Prostate gland (tissue), 2 donors: ENCODE measurements at regions not wholly inside any gene's neighbourhood (a gene's known extent, or its start where the extent isn't known, plus 50 kb on each side); places are given as distances from the start of the nearest gene placed in this dataset.

Experiments
- DNase-seq: peaks from one replicate; pipeline ENCODE4 v3.0.0-alpha.2; 2019; ENCODE audit warnings: low spot score
- H3K27ac ChIP-seq, 2 donors: fragments of 200-600 bp; sonication (generic); 2 replicates each; pipeline ENCODE4 v1.5.1; 2017 to 2019
- H3K27me3 ChIP-seq: fragments of 200-600 bp; sonication (generic); replicated peaks from 2 replicates; pipeline ENCODE4 v1.5.1; 2019; ENCODE audit not compliant: insufficient read depth
- H3K36me3 ChIP-seq, 2 donors: fragments of 200-600 bp; sonication (generic); 1 replicate in 1 of 2; 2 replicates in 1 of 2; pipeline versions ENCODE4 v1.5.1 to v1.8.1; 2017 to 2019
- H3K4me1 ChIP-seq: fragments of 200-600 bp; sonication (generic); replicated peaks from 2 replicates; pipeline ENCODE4 v1.5.1; 2019
- H3K4me3 ChIP-seq, 2 donors: fragments of 200-600 bp; sonication (generic); 2 replicates each; pipeline ENCODE4 v1.5.1; 2017 to 2019
- H3K9me3 ChIP-seq: fragments of 200-600 bp; sonication (generic); 2 replicates; pipeline ENCODE4 v1.5.1; 2017
- POLR2A ChIP-seq: fragments of 450-650 bp; IDR thresholded peaks from one replicate; pipeline ENCODE4 v1.6.1; 2016; ENCODE audit warnings: antibody characterized with exemption, mild to moderate bottlenecking
- POLR2AphosphoS5 ChIP-seq: sonication (generic); formaldehyde crosslinking; IDR thresholded peaks from one replicate; pipeline ENCODE4 v1.6.1; 2017; ENCODE audit warnings: antibody characterized with exemption
- WGBS: methylation state at CpG from one replicate; pipeline ENCODE4 v1.1.5; 2018; 5-methylcytosine and 5-hydroxymethylcytosine counted together
- intact Hi-C: fragments of 100-400 bp; cut with DNase I; formaldehyde crosslinking; loops from one replicate; pipeline ENCODE4 v1.14.2; 2022
- TF ChIP-seq, protein P1 (sequence below), 4 experiments: fragments of 200-600 bp in 2 of 4; fragments of 450-650 bp in 2 of 4; sonication (generic) in 2 of 4; IDR thresholded peaks; 1 replicate in 3 of 4; 2 replicates in 1 of 4; pipeline ENCODE4 v1.5.1; 2016 to 2019; ENCODE audit warnings: antibody characterized with exemption in 4 of 4, mild to moderate bottlenecking in 2 of 4, moderate library complexity in 2 of 4

DNA sequence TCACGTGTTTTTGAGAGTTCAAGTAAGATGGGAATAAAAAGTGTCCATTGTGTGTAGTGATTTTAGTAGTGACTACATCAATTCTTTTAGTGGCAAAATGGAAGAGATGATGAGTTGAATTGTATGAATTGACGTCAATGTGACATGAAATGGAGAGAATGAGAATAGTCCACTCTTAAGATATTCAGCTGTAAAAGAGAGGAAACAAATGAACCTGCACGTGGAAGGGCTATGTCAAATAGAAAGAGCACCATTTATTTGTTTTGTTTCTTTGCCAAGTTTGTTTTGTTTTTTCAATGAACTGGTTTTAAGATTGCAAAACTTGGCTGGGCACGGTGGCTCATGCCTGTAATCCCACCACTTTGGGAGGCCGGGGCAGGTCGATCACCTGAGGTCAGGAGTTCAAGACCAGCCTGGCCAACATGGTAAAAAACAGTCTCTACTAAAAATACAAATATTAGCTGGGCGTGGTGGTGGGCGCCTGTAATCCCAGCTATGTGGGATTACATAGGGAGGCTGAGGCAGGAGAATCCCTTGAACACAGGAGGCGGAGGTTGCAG is 453.8 kb downstream of the TAF11L14 start:
- H3K9me3 ChIP-seq: no peaks in the 10 kb centered on the region
- WGBS: 61% methylated on average over 9 of the region's 9 CpGs
- H3K4me1 ChIP-seq: no peaks in the 10 kb centered on the region
- TF ChIP-seq, protein P1, sequence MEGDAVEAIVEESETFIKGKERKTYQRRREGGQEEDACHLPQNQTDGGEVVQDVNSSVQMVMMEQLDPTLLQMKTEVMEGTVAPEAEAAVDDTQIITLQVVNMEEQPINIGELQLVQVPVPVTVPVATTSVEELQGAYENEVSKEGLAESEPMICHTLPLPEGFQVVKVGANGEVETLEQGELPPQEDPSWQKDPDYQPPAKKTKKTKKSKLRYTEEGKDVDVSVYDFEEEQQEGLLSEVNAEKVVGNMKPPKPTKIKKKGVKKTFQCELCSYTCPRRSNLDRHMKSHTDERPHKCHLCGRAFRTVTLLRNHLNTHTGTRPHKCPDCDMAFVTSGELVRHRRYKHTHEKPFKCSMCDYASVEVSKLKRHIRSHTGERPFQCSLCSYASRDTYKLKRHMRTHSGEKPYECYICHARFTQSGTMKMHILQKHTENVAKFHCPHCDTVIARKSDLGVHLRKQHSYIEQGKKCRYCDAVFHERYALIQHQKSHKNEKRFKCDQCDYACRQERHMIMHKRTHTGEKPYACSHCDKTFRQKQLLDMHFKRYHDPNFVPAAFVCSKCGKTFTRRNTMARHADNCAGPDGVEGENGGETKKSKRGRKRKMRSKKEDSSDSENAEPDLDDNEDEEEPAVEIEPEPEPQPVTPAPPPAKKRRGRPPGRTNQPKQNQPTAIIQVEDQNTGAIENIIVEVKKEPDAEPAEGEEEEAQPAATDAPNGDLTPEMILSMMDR (IDR thresholded peaks at IDR 0.05): no peak
- TF ChIP-seq POLR2AphosphoS5 (no peak), POLR2A (no peak)
- DNase-seq: no peak
- no peaks in the 10 kb centered on the region for H3K36me3 ChIP-seq
- intact Hi-C loops: no loop called here
- no peak overlapping the region for H3K4me3 ChIP-seq
- H3K27ac ChIP-seq: no peak overlapping the region
- H3K27me3 ChIP-seq: no peaks in the 10 kb centered on the region

DNA sequence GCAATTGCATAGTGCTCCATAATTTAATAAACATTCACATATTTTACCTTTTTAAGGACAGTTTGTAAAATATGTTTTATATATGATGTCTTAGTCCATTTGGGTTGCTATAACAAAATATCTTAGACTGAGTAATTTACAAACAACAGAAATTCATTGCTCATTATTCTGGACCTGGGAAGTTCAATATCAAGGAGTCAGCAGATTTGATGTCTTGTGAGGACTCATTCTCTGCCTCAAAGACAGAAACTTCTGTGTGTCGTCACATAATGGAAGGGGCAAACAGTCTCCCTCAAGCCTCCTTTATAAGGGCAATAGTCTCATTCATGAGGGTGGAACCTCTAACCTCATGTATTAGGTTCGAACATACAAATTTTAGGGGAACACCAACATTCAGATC is 455.9 kb downstream of the TAF11L14 start:
- H3K4me1 ChIP-seq: no peaks in the 10 kb centered on the region
- 88% methylated on average over 2 of the region's 2 CpGs for WGBS
- no peaks in the 10 kb centered on the region for H3K36me3 ChIP-seq
- H3K27me3 ChIP-seq: no peaks in the 10 kb centered on the region
- intact Hi-C loops: no loop called here
- H3K4me3 ChIP-seq: no peak overlapping the region
- TF ChIP-seq, protein P1 (IDR thresholded peaks at IDR 0.05): no peak
- TF ChIP-seq POLR2AphosphoS5: no peak
- no peak for TF ChIP-seq POLR2A
- no peak overlapping the region for H3K27ac ChIP-seq
- no peak for DNase-seq
- no peaks in the 10 kb centered on the region for H3K9me3 ChIP-seq

DNA sequence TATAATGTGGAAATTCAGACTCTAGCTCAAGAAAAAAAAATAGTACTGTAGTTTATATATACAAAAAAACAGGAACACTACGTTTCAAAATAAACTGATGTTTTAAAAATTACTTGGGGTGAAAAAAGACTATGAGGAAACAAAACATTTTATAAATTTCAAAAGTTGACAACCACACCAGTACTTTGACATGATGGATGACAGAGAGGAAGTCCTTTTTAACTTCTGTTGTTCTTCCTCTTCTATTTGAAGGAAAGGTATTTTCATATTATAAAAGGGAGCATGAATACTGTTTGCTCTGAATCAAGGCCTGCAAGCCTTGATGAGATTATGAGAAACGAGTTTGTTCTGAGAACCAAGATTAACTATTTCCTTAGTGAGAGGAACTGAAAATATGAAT is 456.9 kb downstream of the TAF11L14 start:
- Histone ChIP-seq H3K36me3 (no peaks in the 10 kb centered on the region), H3K27ac (no peak overlapping the region), H3K27me3 (no peaks in the 10 kb centered on the region), H3K9me3 (no peaks in the 10 kb centered on the region), H3K4me3 (no peak overlapping the region), H3K4me1 (no peaks in the 10 kb centered on the region)
- intact Hi-C loops: no loop called here
- DNase-seq: no peak
- WGBS: 9% methylated on average over 2 of the region's 2 CpGs
- TF ChIP-seq POLR2A: no peak
- no peak for TF ChIP-seq POLR2AphosphoS5
- TF ChIP-seq, protein P1 (IDR thresholded peaks at IDR 0.05): no peak

DNA sequence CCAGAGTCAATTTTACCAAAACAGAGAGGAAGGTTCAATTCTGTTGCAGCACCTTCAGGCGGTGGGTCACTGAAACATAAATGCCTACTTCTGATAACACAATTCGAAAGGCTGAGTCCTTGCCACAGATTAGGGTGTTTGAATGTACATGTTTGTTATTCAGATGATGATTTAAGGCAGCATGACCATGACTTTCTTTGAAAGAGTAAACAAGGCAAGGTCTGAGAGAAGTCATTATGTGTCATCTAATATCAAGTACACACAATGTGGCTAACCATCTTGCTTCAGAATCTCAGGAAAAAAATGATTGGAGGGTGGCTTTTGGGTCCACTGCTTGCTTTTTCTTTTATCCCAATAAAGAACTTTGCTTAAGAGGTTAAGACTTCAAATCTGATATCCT is 457.5 kb downstream of the TAF11L14 start:
- H3K9me3 ChIP-seq: no peaks in the 10 kb centered on the region
- DNase-seq: no peak
- no peak overlapping the region for H3K27ac ChIP-seq
- H3K4me3 ChIP-seq: no peak overlapping the region
- intact Hi-C loops: no loop called here
- TF ChIP-seq, protein P1 (IDR thresholded peaks at IDR 0.05): no peak
- TF ChIP-seq POLR2A: no peak
- no peak for TF ChIP-seq POLR2AphosphoS5
- H3K36me3 ChIP-seq: no peaks in the 10 kb centered on the region
- H3K4me1 ChIP-seq: no peaks in the 10 kb centered on the region
- 93% methylated on average over 2 of the region's 2 CpGs for WGBS
- no peaks in the 10 kb centered on the region for H3K27me3 ChIP-seq

DNA sequence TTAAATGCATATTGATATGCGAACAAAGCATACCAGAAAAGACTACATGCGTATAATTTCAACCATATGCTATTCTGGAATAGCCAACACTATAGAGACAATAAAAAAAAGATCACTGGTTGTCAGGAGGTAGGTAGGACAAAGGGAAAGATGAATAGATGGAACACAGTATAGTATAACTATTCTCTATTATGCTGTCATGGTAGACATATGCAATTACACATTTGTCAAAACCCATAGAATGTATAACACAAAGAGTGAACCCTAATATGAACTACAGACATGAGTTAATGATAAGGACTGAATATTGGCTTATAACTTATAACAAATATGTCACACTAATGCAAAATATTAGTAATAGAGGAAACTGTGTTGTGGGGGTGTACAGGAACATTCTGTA is 460.8 kb downstream of the TAF11L14 start:
- Histone ChIP-seq H3K27ac (no peak overlapping the region), H3K36me3 (no peaks in the 10 kb centered on the region), H3K27me3 (no peaks in the 10 kb centered on the region), H3K4me3 (no peak overlapping the region), H3K4me1 (no peaks in the 10 kb centered on the region), H3K9me3 (no peaks in the 10 kb centered on the region)
- 89% methylated on average over 2 of the region's 2 CpGs for WGBS
- no peak for DNase-seq
- intact Hi-C loops: no loop called here
- TF ChIP-seq, protein P1 (IDR thresholded peaks at IDR 0.05): no peak
- TF ChIP-seq POLR2AphosphoS5 (no peak), POLR2A (no peak)
